Esophagus squamous epithelium (tissue), 4 donors: ENCODE measurements at regions not wholly inside any gene's neighbourhood (a gene's known extent, or its start where the extent isn't known, plus 50 kb on each side); places are given as distances from the start of the nearest gene placed in this dataset.

Experiments
- CTCF ChIP-seq, 6 experiments: fragments of 450-650 bp in 4 of 6; fragments of 200-600 bp in 2 of 6; sonication (generic) in 2 of 6; IDR thresholded peaks; one replicate each; pipeline ENCODE4 v1.5.1; 2016 to 2019; ENCODE audit warnings: antibody characterized with exemption in 6 of 6, mild to moderate bottlenecking in 4 of 6, moderate library complexity in 4 of 6
- POLR2A ChIP-seq, 4 donors: fragments of 450-650 bp; IDR thresholded peaks; one replicate each; pipeline ENCODE4 v1.6.1; 2017; ENCODE audit warnings: antibody characterized with exemption in 4 of 4, mild to moderate bottlenecking in 4 of 4, moderate library complexity in 3 of 4

DNA sequence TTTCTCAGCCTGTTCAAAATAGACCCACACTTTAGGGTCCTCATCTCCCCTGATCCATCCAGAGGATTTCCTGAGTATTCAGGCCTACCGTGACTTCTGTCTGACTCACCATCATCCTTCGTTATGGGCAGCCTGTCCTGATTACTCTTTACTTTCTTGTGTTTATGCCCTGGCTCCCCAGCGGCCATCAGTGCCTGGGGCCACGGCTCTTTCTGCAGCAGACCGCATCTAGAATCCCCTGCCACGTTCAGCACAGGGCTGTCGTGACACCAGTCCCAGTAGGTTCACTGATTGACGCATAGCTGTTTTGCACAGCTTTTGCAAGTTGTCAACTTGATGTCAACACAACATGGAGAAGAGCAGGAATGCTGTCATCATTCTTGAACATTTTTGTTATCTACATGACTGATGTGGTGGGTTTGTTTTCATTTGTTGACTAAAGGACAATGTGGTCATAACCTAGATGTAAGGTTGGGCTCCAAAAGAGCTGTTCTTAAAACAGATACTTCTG lies 225.6 kb downstream of the HAUS1 start:
- no peak for TF ChIP-seq POLR2A (IDR thresholded peaks at IDR 0.05)
- no peak for TF ChIP-seq CTCF (IDR thresholded peaks at IDR 0.05)
